Ishikawa (cell line): ENCODE measurements at regions not wholly inside any gene's neighbourhood (a gene's known extent, or its start where the extent isn't known, plus 50 kb on each side); places are given as distances from the start of the nearest gene placed in this dataset.

Experiments
- CEBPB ChIP-seq: IDR thresholded peaks from 2 replicates; pipeline ENCODE4 v1.6.1; 2012
- EGR1 ChIP-seq: IDR thresholded peaks from 2 replicates; pipeline ENCODE4 v1.6.1; 2012
- EP300 ChIP-seq: IDR thresholded peaks from 2 replicates; pipeline ENCODE4 v1.6.1; 2012; ENCODE audit warnings: borderline replicate concordance
- NFIC ChIP-seq: IDR thresholded peaks from 2 replicates; pipeline ENCODE4 v1.6.1; 2012
- RAD21 ChIP-seq: IDR thresholded peaks from 2 replicates; pipeline ENCODE4 v1.6.1; 2012; ENCODE audit warnings: low read depth
- REST ChIP-seq: IDR thresholded peaks from 2 replicates; pipeline ENCODE4 v1.6.1; 2012; ENCODE audit warnings: low read depth, mild to moderate bottlenecking
- TAF1 ChIP-seq: IDR thresholded peaks from 2 replicates; pipeline ENCODE4 v1.6.1; 2012; ENCODE audit warnings: low read depth, mild to moderate bottlenecking
- TEAD4 ChIP-seq: IDR thresholded peaks from 2 replicates; pipeline ENCODE4 v1.6.1; 2012
- YY1 ChIP-seq: IDR thresholded peaks from 2 replicates; pipeline ENCODE4 v1.6.1; 2012; ENCODE audit warnings: low read depth
- ZBTB7A ChIP-seq: IDR thresholded peaks from 2 replicates; pipeline ENCODE4 v1.6.1; 2012; ENCODE audit warnings: low read depth

- TF ChIP-seq REST (no peak), NFIC (no peak), TAF1 (no peak), ZBTB7A (no peak), EP300 (no peak), CEBPB (no peak), YY1 (no peak), RAD21 (no peak), TEAD4 (no peak), EGR1 (no peak)
These were observed 156.1 kb upstream of the CITED2 start for GRCh38 chr6:139530561-139530960.
